DND-41 (cell line): ENCODE measurements at regions not wholly inside any gene's neighbourhood (a gene's known extent, or its start where the extent isn't known, plus 50 kb on each side); places are given as distances from the start of the nearest gene placed in this dataset.

Experiments used
- ATAC-seq: fragments of 200-7000 bp; cut with Tn5 transposase; 3 replicates; pipeline ENCODE4 v1.9.1; 2021; ENCODE audit warnings: low read depth; ENCODE audit not compliant: insufficient read depth
- DNase-seq: peaks from one replicate; pipeline ENCODE4 v3.0.0-alpha.2; 2020
- H2AFZ ChIP-seq: 2 replicates; pipeline ENCODE4 v1.6.0; 2012; ENCODE audit warnings: low read depth, low read length
- H3K27ac ChIP-seq: 2 replicates; pipeline ENCODE4 v1.5.1; 2012; ENCODE audit warnings: low read length, inconsistent platforms
- H3K27me3 ChIP-seq: fragments of 200-600 bp; sonication (generic); 2 replicates; pipeline ENCODE4 v1.6.0; 2012; ENCODE audit warnings: low read length, mild to moderate bottlenecking, inconsistent platforms; ENCODE audit not compliant: insufficient read depth, poor library complexity
- H3K36me3 ChIP-seq: 2 replicates; pipeline ENCODE4 v1.5.1; 2012; ENCODE audit warnings: low read length, inconsistent platforms; ENCODE audit not compliant: insufficient read depth
- H3K4me1 ChIP-seq: 2 replicates; pipeline ENCODE4 v1.5.1; 2012; ENCODE audit warnings: mild to moderate bottlenecking, low read length; ENCODE audit not compliant: insufficient read depth
- H3K4me2 ChIP-seq: 2 replicates; pipeline ENCODE4 v1.6.0; 2012; ENCODE audit warnings: mild to moderate bottlenecking, moderate library complexity, low read length, inconsistent platforms; ENCODE audit not compliant: insufficient read depth
- H3K4me3 ChIP-seq, 2 experiments: fragments of 200-600 bp in 1 of 2; shearing (Covaris generic) in 1 of 2; 2 replicates each; pipeline ENCODE4 v1.5.1; 2012 to 2016; ENCODE audit warnings: inconsistent platforms in 2 of 2, low read length in 2 of 2, mild to moderate bottlenecking in 2 of 2, low read depth in 1 of 2, moderate library complexity in 1 of 2
- H3K79me2 ChIP-seq: 2 replicates; pipeline ENCODE4 v1.6.0; 2012; ENCODE audit warnings: low read length, inconsistent platforms; ENCODE audit not compliant: insufficient read depth
- H3K9ac ChIP-seq: 2 replicates; pipeline ENCODE4 v1.6.0; 2012; ENCODE audit warnings: low read depth, mild to moderate bottlenecking, inconsistent platforms, low read length, moderate library complexity
- H3K9me3 ChIP-seq: 2 replicates; pipeline ENCODE4 v1.5.1; 2012; ENCODE audit warnings: low read length, moderate library complexity, mild to moderate bottlenecking, inconsistent platforms; ENCODE audit not compliant: insufficient read depth, severe bottlenecking
- H4K20me1 ChIP-seq: 2 replicates; pipeline ENCODE4 v1.6.0; 2012; ENCODE audit warnings: low read length; ENCODE audit not compliant: insufficient read depth
- EZH2 ChIP-seq: IDR thresholded peaks from 3 replicates; pipeline ENCODE4 v1.6.1; 2012; ENCODE audit warnings: borderline replicate concordance, low read depth, mild to moderate bottlenecking, moderate library complexity, low read length, inconsistent platforms; ENCODE audit not compliant: severe bottlenecking
- TF ChIP-seq, protein P1 (sequence below): IDR thresholded peaks from 2 replicates; pipeline ENCODE4 v1.5.1; 2012; ENCODE audit warnings: borderline replicate concordance, low read length, moderate library complexity, mild to moderate bottlenecking; ENCODE audit not compliant: poor library complexity, severe bottlenecking; ENCODE audit errors: extremely low read depth

DNA sequence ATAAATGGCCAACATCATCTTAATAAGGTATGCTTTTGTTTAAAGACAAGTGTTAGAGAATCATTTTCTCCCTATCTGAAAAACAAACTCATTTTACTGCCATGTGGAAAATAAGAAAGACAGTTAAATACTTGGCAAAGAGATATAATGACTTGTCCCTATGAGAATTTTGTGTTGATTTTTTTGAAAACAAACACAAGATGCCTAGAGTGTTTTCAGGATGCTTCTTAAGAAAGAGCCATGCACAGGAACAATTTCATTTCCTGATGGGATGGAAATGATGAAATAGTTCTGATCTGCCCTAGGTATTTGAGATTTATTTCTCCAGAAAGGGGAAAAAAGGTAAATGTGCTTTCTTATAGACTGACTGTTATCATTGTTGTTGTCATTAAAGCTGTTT, 237.5 kb upstream of the GNAI1 start:
- TF ChIP-seq, protein P1, sequence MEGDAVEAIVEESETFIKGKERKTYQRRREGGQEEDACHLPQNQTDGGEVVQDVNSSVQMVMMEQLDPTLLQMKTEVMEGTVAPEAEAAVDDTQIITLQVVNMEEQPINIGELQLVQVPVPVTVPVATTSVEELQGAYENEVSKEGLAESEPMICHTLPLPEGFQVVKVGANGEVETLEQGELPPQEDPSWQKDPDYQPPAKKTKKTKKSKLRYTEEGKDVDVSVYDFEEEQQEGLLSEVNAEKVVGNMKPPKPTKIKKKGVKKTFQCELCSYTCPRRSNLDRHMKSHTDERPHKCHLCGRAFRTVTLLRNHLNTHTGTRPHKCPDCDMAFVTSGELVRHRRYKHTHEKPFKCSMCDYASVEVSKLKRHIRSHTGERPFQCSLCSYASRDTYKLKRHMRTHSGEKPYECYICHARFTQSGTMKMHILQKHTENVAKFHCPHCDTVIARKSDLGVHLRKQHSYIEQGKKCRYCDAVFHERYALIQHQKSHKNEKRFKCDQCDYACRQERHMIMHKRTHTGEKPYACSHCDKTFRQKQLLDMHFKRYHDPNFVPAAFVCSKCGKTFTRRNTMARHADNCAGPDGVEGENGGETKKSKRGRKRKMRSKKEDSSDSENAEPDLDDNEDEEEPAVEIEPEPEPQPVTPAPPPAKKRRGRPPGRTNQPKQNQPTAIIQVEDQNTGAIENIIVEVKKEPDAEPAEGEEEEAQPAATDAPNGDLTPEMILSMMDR = no peak
- no peak for TF ChIP-seq EZH2
- Histone ChIP-seq H3K9ac (no peak overlapping the region), H2AFZ (no peak overlapping the region), H3K79me2 (no peaks in the 10 kb centered on the region), H3K4me3 (no peak overlapping the region), H3K4me2 (no peak overlapping the region), H3K4me1 (no peaks in the 10 kb centered on the region; the same call in 1 of the 2 replicates), H4K20me1 (no peaks in the 10 kb centered on the region), H3K9me3 (no peaks in the 10 kb centered on the region), H3K27ac (no peak overlapping the region), H3K36me3 (no peaks in the 10 kb centered on the region), H3K27me3 (no peaks in the 10 kb centered on the region)
- ATAC-seq = no peak
- DNase-seq = no peak

DNA sequence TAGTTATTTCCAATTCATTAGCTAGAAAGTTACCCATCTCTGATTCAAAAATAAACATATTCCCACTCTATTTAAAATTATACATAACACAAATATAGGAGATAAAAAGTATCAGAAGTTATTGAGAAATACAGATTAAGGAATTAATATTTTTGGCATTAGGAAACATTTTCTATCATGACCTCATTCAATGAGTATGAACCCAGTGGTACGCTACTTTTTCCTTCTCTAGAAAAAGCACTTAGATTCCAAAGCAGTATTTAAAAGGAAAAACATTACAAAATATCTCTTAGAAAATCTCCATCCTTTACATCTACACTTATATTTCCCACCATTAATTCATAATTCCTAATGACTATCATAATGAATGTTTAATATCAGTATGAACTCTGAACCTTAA, 240.6 kb upstream of the GNAI1 start:
- Histone ChIP-seq H3K27me3 (no peaks in the 10 kb centered on the region), H4K20me1 (no peaks in the 10 kb centered on the region), H3K4me2 (no peak overlapping the region), H3K4me3 (no peak overlapping the region), H3K9me3 (no peaks in the 10 kb centered on the region), H3K79me2 (no peaks in the 10 kb centered on the region), H2AFZ (no peak overlapping the region), H3K27ac (no peak overlapping the region), H3K4me1 (no peaks in the 10 kb centered on the region; the same call in 1 of the 2 replicates), H3K9ac (no peak overlapping the region), H3K36me3 (no peaks in the 10 kb centered on the region)
- ATAC-seq (no peak), DNase-seq (no peak)
- TF ChIP-seq, protein P1 = no peak
- no peak for TF ChIP-seq EZH2

DNA sequence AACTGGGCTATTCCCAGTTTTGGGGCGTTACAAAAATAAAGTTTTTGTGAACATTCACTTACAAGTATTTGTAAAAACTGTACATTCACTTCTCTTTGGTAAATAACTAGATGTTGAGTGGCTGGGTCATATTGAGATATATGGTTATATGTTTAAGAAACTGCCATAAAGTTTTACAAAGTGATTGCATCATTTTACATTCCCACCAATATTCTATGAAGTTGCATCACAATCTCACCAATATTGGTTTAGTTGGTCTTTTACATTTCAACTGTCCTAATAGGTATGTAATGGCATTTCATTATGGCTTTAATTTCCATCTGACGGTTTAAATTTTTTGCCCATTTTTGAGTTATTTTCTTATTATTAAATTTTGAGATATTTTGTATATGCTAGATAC, 251.7 kb upstream of the GNAI1 start:
- H3K27ac ChIP-seq = no peak overlapping the region
- peaks cover 2% of the 10 kb centered on the region for H3K9me3 ChIP-seq
- H3K4me3 ChIP-seq = no peak overlapping the region
- DNase-seq (no peak), ATAC-seq (no peak)
- no peaks in the 10 kb centered on the region for H3K36me3 ChIP-seq
- no peak overlapping the region for H2AFZ ChIP-seq
- H3K27me3 ChIP-seq = no peaks in the 10 kb centered on the region
- H3K4me2 ChIP-seq = no peak overlapping the region
- H4K20me1 ChIP-seq = no peaks in the 10 kb centered on the region
- H3K79me2 ChIP-seq = no peaks in the 10 kb centered on the region
- H3K4me1 ChIP-seq = no peaks in the 10 kb centered on the region
- no peak for TF ChIP-seq EZH2
- TF ChIP-seq, protein P1 = no peak
- no peak overlapping the region for H3K9ac ChIP-seq

DNA sequence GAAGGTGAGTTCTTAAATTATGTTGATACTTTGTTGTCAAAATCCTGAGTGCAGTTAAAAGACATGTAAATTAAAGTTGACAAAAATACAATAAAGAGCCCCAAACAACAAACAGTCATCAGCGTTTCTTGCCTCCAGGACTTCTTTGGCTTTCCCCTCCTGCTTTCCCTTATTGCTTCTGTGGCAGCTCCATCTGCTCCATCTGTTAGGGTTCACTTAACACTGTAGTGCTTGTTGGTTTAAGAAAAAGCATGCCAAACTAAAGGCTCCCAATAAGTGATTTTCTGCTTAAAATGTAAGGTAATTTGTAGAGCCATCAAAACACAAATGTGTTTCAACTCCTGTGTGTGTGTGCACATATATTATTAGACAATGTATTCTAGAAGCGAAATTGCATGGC, 254.3 kb upstream of the GNAI1 start:
- DNase-seq (no peak), ATAC-seq (no peak)
- no peaks in the 10 kb centered on the region for H3K27me3 ChIP-seq
- H3K36me3 ChIP-seq = no peaks in the 10 kb centered on the region
- no peaks in the 10 kb centered on the region for H4K20me1 ChIP-seq
- no peak overlapping the region; the same call in 1 of the 2 replicates for H2AFZ ChIP-seq
- H3K9ac ChIP-seq = no peak overlapping the region
- peaks cover 3% of the 10 kb centered on the region for H3K4me1 ChIP-seq
- H3K27ac ChIP-seq = no peak overlapping the region
- TF ChIP-seq, protein P1 = no peak
- TF ChIP-seq EZH2 = no peak
- H3K9me3 ChIP-seq = peaks cover 4% of the 10 kb centered on the region
- H3K4me2 ChIP-seq = no peak overlapping the region
- no peak overlapping the region for H3K4me3 ChIP-seq
- no peaks in the 10 kb centered on the region for H3K79me2 ChIP-seq
